ENCODE measurements at regions not wholly inside any gene's neighbourhood (a gene's known extent, or its start where the extent isn't known, plus 50 kb on each side); places are given as distances from the start of the nearest gene placed in this dataset. TPM values are rescaled to one million over a fixed set of nuclear protein-coding genes. Genes with fewer than 3 reads are reported as not detected.

Small RNA genes lying in the stretch of these regions (small RNA-seq; reads per million reads assigned to genes)
- gene RN7SKP167 (ENCODE audit: low replicate concordance), result not detected

Measured in GM23338 (cell line).